ENCODE measurements at regions not wholly inside any gene's neighbourhood (a gene's known extent, or its start where the extent isn't known, plus 50 kb on each side); places are given as distances from the start of the nearest gene placed in this dataset.

GRCh38 chr2:212921711-212922110 is 229.7 kb downstream of the IKZF2 start:
- no peak for TF ChIP-seq CTCF (IDR thresholded peaks at IDR 0.05; ENCODE audit: insufficient read depth, low read length, poor library complexity, severe bottlenecking)
- no peak overlapping the region for H3K4me3 ChIP-seq (replicated peaks; ENCODE audit: low read depth, low read length)
- no peaks in the 10 kb centered on the region for H3K36me3 ChIP-seq (ENCODE audit: control insufficient read depth, insufficient read depth, low read length)
- H3K27me3 ChIP-seq (replicated peaks; ENCODE audit: control insufficient read depth, insufficient read depth, low read length): no peaks in the 10 kb centered on the region
- no peak for DNase-seq (ENCODE audit: extremely low read depth, insufficient read length)

GRCh38 chr2:212921061-212921460 is 230.4 kb downstream of the IKZF2 start:
- no peak overlapping the region for H3K4me3 ChIP-seq (replicated peaks; ENCODE audit: low read depth, low read length)
- no peak for DNase-seq (ENCODE audit: extremely low read depth, insufficient read length)
- H3K27me3 ChIP-seq (replicated peaks; ENCODE audit: control insufficient read depth, insufficient read depth, low read length): no peaks in the 10 kb centered on the region
- TF ChIP-seq CTCF (IDR thresholded peaks at IDR 0.05; ENCODE audit: insufficient read depth, low read length, poor library complexity, severe bottlenecking): no peak
- no peaks in the 10 kb centered on the region for H3K36me3 ChIP-seq (ENCODE audit: control insufficient read depth, insufficient read depth, low read length)

GRCh38 chr2:212919238-212919637 is 232.2 kb downstream of the IKZF2 start:
- H3K36me3 ChIP-seq (ENCODE audit: control insufficient read depth, insufficient read depth, low read length): no peaks in the 10 kb centered on the region
- no peaks in the 10 kb centered on the region for H3K27me3 ChIP-seq (replicated peaks; ENCODE audit: control insufficient read depth, insufficient read depth, low read length)
- no peak for DNase-seq (ENCODE audit: extremely low read depth, insufficient read length)
- no peak overlapping the region for H3K4me3 ChIP-seq (replicated peaks; ENCODE audit: low read depth, low read length)
- TF ChIP-seq CTCF (IDR thresholded peaks at IDR 0.05; ENCODE audit: insufficient read depth, low read length, poor library complexity, severe bottlenecking): no peak

GRCh38 chr2:212918336-212918735 is 233.1 kb downstream of the IKZF2 start:
- Histone ChIP-seq H3K36me3 (ENCODE audit: control insufficient read depth, insufficient read depth, low read length) (no peaks in the 10 kb centered on the region), H3K27me3 (replicated peaks; ENCODE audit: control insufficient read depth, insufficient read depth, low read length) (no peaks in the 10 kb centered on the region), H3K4me3 (replicated peaks; ENCODE audit: low read depth, low read length) (no peak overlapping the region)
- no peak for TF ChIP-seq CTCF (IDR thresholded peaks at IDR 0.05; ENCODE audit: insufficient read depth, low read length, poor library complexity, severe bottlenecking)
- no peak for DNase-seq (ENCODE audit: extremely low read depth, insufficient read length)

- no peak for DNase-seq (ENCODE audit: extremely low read depth, insufficient read length)
- no peak for TF ChIP-seq CTCF (IDR thresholded peaks at IDR 0.05; ENCODE audit: insufficient read depth, low read length, poor library complexity, severe bottlenecking)
- Histone ChIP-seq H3K36me3 (ENCODE audit: control insufficient read depth, insufficient read depth, low read length) (no peaks in the 10 kb centered on the region), H3K27me3 (replicated peaks; ENCODE audit: control insufficient read depth, insufficient read depth, low read length) (no peaks in the 10 kb centered on the region), H3K4me3 (replicated peaks; ENCODE audit: low read depth, low read length) (no peak overlapping the region)
Measured at GRCh38 chr2:212915121-212915782, 236.2 kb downstream of the IKZF2 start.

GRCh38 chr2:212914392-212914791 is 237.0 kb downstream of the IKZF2 start:
- no peak for TF ChIP-seq CTCF (IDR thresholded peaks at IDR 0.05; ENCODE audit: insufficient read depth, low read length, poor library complexity, severe bottlenecking)
- DNase-seq (ENCODE audit: extremely low read depth, insufficient read length): no peak
- H3K4me3 ChIP-seq (replicated peaks; ENCODE audit: low read depth, low read length): no peak overlapping the region
- H3K36me3 ChIP-seq (ENCODE audit: control insufficient read depth, insufficient read depth, low read length): no peaks in the 10 kb centered on the region
- no peaks in the 10 kb centered on the region for H3K27me3 ChIP-seq (replicated peaks; ENCODE audit: control insufficient read depth, insufficient read depth, low read length)
